Inflammatory macrophage (primary cell): ENCODE measurements at regions not wholly inside any gene's neighbourhood (a gene's known extent, or its start where the extent isn't known, plus 50 kb on each side); places are given as distances from the start of the nearest gene placed in this dataset.

Experiments
- DNase-seq, 2 donors: peaks; one replicate each; pipeline ENCODE4 v3.0.0-alpha.2; 2020 to 2022

GRCh38 chr2:164079258-164079657 lies 343.4 kb upstream of the FIGN start:
- no peak for DNase-seq

- DNase-seq: no peak
These were observed 342.6 kb upstream of the FIGN start for GRCh38 chr2:164078421-164078820.

- DNase-seq: no peak
These were observed 337.6 kb upstream of the FIGN start for GRCh38 chr2:164073101-164074074.

- DNase-seq: no peak
These were observed 333.7 kb upstream of the FIGN start for GRCh38 chr2:164069540-164069939.

GRCh38 chr2:164068063-164068462 lies 332.3 kb upstream of the FIGN start:
- DNase-seq: no peak

- no peak for DNase-seq
These were observed 330.3 kb upstream of the FIGN start for GRCh38 chr2:164066095-164066494.

GRCh38 chr2:164065038-164065437 lies 329.2 kb upstream of the FIGN start:
- no peak for DNase-seq

- peak; percentile 33 to 48 for DNase-seq
These were observed 325.4 kb upstream of the FIGN start for GRCh38 chr2:164061129-164061746.

- no peak for DNase-seq
These were observed 324.2 kb upstream of the FIGN start for GRCh38 chr2:164060031-164060430.

- DNase-seq: no peak
These were observed 319.8 kb upstream of the FIGN start for GRCh38 chr2:164055623-164056022.

- DNase-seq: no peak
These were observed 318.8 kb upstream of the FIGN start for GRCh38 chr2:164054651-164055050.

- DNase-seq: no peak
These were observed 317.2 kb upstream of the FIGN start for GRCh38 chr2:164053021-164053420.

- DNase-seq: no peak
These were observed 316.2 kb upstream of the FIGN start for GRCh38 chr2:164052006-164052405.

- no peak for DNase-seq
These were observed 312.9 kb upstream of the FIGN start for GRCh38 chr2:164048729-164049128.

- no peak for DNase-seq
These were observed 310.2 kb upstream of the FIGN start for GRCh38 chr2:164046040-164046439.

GRCh38 chr2:164044622-164045021 lies 308.8 kb upstream of the FIGN start:
- DNase-seq: no peak

- no peak for DNase-seq
These were observed 303.5 kb upstream of the FIGN start for GRCh38 chr2:164039270-164039669.

- no peak for DNase-seq
These were observed 297.2 kb upstream of the FIGN start for GRCh38 chr2:164032995-164033394.

- no peak for DNase-seq
These were observed 294.8 kb upstream of the FIGN start for GRCh38 chr2:164030623-164031022.

GRCh38 chr2:164028814-164029534 lies 293.2 kb upstream of the FIGN start:
- DNase-seq: no peak

GRCh38 chr2:164024396-164024795 lies 288.6 kb upstream of the FIGN start:
- DNase-seq: no peak

GRCh38 chr2:164023896-164024295 lies 288.1 kb upstream of the FIGN start:
- DNase-seq: no peak
